ENCODE measurements at regions not wholly inside any gene's neighbourhood (a gene's known extent, or its start where the extent isn't known, plus 50 kb on each side); places are given as distances from the start of the nearest gene placed in this dataset.

DNA sequence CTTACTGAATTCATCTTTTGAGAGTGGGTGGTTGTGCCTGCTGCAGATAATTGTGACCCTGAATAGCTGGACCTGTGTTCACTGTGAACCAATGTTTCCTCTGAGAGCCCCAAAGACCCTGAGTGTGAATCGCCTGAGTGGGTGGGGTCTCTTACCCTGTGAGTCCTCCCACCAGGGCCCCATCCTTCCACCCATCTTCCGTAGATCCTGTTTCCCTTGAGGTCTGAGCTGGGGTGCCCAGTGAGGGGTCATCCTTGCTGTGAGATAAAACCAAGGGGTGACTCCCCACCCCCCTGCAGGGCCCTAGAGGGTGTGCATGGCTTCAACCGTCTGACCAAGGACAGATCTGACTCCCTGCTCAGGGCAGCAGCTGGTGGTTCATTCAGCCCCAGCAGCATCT, 78.0 kb upstream of the ZNF479 start:
- Histone ChIP-seq H3K36me3 (ENCODE audit: insufficient read depth, low read length) (no peaks in the 10 kb centered on the region), H3K27ac (ENCODE audit: low read depth in 1 of 2, low read length in 2 of 2) (no peak overlapping the region), H3K4me1 (ENCODE audit: insufficient read depth, low read length) (no peaks in the 10 kb centered on the region), H3K9me3 (ENCODE audit: control insufficient read depth in 1 of 2, insufficient read depth in 1 of 2, low read length in 2 of 2) (peaks cover 17 to 69% of the 10 kb centered on the region in 2 experiments), H3K27me3 (ENCODE audit: control insufficient read depth in 1 of 2, insufficient read depth in 2 of 2, low read length in 2 of 2) (no peaks in the 10 kb centered on the region), H3K4me3 (ENCODE audit: low read length) (no peak overlapping the region)
- Mint-ChIP-seq H3K27me3 (no peaks in the 10 kb centered on the region), H3K4me1 (ENCODE audit: low read depth) (no peaks in the 10 kb centered on the region), H3K36me3 (ENCODE audit: low read depth) (no peaks in the 10 kb centered on the region), H3K4me3 (no peak overlapping the region), H3K9me3 (peaks cover 6% of the 10 kb centered on the region), H3K27ac (no peak overlapping the region)
- TF ChIP-seq, protein P1, sequence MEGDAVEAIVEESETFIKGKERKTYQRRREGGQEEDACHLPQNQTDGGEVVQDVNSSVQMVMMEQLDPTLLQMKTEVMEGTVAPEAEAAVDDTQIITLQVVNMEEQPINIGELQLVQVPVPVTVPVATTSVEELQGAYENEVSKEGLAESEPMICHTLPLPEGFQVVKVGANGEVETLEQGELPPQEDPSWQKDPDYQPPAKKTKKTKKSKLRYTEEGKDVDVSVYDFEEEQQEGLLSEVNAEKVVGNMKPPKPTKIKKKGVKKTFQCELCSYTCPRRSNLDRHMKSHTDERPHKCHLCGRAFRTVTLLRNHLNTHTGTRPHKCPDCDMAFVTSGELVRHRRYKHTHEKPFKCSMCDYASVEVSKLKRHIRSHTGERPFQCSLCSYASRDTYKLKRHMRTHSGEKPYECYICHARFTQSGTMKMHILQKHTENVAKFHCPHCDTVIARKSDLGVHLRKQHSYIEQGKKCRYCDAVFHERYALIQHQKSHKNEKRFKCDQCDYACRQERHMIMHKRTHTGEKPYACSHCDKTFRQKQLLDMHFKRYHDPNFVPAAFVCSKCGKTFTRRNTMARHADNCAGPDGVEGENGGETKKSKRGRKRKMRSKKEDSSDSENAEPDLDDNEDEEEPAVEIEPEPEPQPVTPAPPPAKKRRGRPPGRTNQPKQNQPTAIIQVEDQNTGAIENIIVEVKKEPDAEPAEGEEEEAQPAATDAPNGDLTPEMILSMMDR (IDR thresholded peaks at IDR 0.05), result no peak
- ChIA-PET CTCF (no interaction called here), POLR2A (no interaction called here)
- intact Hi-C loops (cut with DNase I, micrococcal nuclease), result no loop called here
- no peak for ATAC-seq (ENCODE audit: poor library complexity)
- no peak for DNase-seq

DNA sequence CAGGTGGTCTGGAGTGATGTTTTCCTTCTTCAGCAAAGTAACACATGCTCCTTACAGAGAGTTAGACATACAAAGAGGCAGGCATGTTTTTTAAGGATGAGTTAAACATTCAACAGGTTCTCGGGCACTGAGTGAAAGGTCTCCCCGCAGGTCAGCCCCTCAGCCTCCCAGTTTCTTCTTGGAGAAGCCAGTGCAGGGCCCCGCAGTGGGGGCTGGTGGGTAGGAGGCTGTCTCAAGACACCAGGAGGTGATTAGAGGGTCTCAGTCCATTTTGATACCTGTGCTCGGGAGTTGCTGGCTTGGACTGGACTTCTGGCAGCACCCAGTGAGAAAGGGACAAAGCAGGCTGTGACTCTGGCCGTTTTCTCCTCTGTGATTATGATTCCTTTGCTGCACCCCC, 78.6 kb upstream of the ZNF479 start:
- H3K4me3 ChIP-seq (ENCODE audit: low read length), result no peak overlapping the region
- peaks cover 23 to 73% of the 10 kb centered on the region in 2 experiments for H3K9me3 ChIP-seq (ENCODE audit: control insufficient read depth in 1 of 2, insufficient read depth in 1 of 2, low read length in 2 of 2)
- no peak for DNase-seq
- CTCF ChIA-PET, result no interaction called here
- Mint-ChIP-seq H3K27ac (no peak overlapping the region), H3K27me3 (no peaks in the 10 kb centered on the region), H3K36me3 (ENCODE audit: low read depth) (no peaks in the 10 kb centered on the region), H3K4me1 (ENCODE audit: low read depth) (no peaks in the 10 kb centered on the region), H3K9me3 (peaks cover 12% of the 10 kb centered on the region), H3K4me3 (no peak overlapping the region)
- H3K4me1 ChIP-seq (ENCODE audit: insufficient read depth, low read length), result no peaks in the 10 kb centered on the region
- POLR2A ChIA-PET, result no interaction called here
- intact Hi-C loops (cut with DNase I, micrococcal nuclease), result no loop called here
- no peak for ATAC-seq (ENCODE audit: poor library complexity)
- H3K27me3 ChIP-seq (ENCODE audit: control insufficient read depth in 1 of 2, insufficient read depth in 2 of 2, low read length in 2 of 2), result no peaks in the 10 kb centered on the region
- H3K36me3 ChIP-seq (ENCODE audit: insufficient read depth, low read length), result no peaks in the 10 kb centered on the region
- H3K27ac ChIP-seq (ENCODE audit: low read depth in 1 of 2, low read length in 2 of 2), result no peak overlapping the region
- TF ChIP-seq, protein P1 (IDR thresholded peaks at IDR 0.05), result no peak

DNA sequence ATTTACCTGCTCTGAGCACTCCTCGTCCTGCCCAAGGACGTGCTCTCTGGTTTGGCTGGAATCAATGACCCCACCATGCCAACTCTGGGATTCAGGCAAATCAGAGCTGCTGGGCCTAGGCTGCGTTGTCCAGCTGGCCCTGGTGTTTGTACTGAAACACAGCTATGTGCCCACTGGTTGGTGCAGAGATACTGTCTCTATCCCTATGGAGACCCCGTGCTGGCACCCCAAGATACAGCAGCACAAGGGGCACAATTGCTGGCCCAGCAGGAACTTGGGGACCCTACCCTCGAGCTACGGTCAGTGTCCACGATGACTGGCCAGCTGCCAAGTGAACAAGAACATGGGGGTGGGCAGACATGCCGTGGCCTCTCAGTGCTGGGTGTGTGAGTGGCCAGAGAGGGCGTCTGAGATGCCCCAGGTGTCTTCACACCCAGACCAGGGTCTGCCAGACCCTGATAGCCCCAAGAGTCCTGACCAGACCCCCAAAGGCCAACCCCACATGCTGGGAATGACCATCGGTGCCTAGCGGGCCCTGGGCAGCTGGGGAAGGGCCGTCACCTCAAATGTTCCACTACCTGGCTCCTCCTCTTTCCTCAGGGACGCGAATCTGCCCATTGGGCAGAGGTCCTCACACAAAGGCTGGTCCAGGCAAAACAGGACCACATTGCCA, 79.3 kb upstream of the ZNF479 start:
- Histone ChIP-seq H3K36me3 (ENCODE audit: insufficient read depth, low read length) (no peaks in the 10 kb centered on the region), H3K27me3 (ENCODE audit: control insufficient read depth in 1 of 2, insufficient read depth in 2 of 2, low read length in 2 of 2) (no peaks in the 10 kb centered on the region), H3K4me3 (ENCODE audit: low read length) (no peak overlapping the region), H3K9me3 (ENCODE audit: control insufficient read depth in 1 of 2, insufficient read depth in 1 of 2, low read length in 2 of 2) (peaks cover 26 to 74% of the 10 kb centered on the region in 2 experiments), H3K27ac (ENCODE audit: low read depth in 1 of 2, low read length in 2 of 2) (no peak overlapping the region), H3K4me1 (ENCODE audit: insufficient read depth, low read length) (no peaks in the 10 kb centered on the region)
- ATAC-seq (ENCODE audit: poor library complexity), result no peak
- H3K4me3 Mint-ChIP-seq, result no peak overlapping the region
- no peaks in the 10 kb centered on the region for H3K36me3 Mint-ChIP-seq (ENCODE audit: low read depth)
- CTCF ChIA-PET, result no interaction called here
- POLR2A ChIA-PET, result no interaction called here
- no peak for DNase-seq
- H3K4me1 Mint-ChIP-seq (ENCODE audit: low read depth), result no peaks in the 10 kb centered on the region
- TF ChIP-seq, protein P1 (IDR thresholded peaks at IDR 0.05), result no peak
- H3K27ac Mint-ChIP-seq, result no peak overlapping the region
- H3K27me3 Mint-ChIP-seq, result no peaks in the 10 kb centered on the region
- intact Hi-C loops (cut with DNase I, micrococcal nuclease), result no loop called here
- peaks cover 15% of the 10 kb centered on the region for H3K9me3 Mint-ChIP-seq

Measured in CD4-positive, alpha-beta T cell (primary cell).